ENCODE measurements at regions not wholly inside any gene's neighbourhood (a gene's known extent, or its start where the extent isn't known, plus 50 kb on each side); places are given as distances from the start of the nearest gene placed in this dataset.

GRCh38 chr17:51435641-51436091 is 175.3 kb downstream of the UTP18 start (continued):
- TF ChIP-seq ZNF10 (tag by site-specific recombination; IDR thresholded peaks at IDR 0.05), result no peak
- TF ChIP-seq ELK4 (IDR thresholded peaks at IDR 0.05; ENCODE audit: borderline replicate concordance, low read depth, low read length), result no peak
- no peak for TF ChIP-seq ZNF777 (tag by site-specific recombination; IDR thresholded peaks at IDR 0.05; ENCODE audit: borderline replicate concordance)
- no peak for TF ChIP-seq ZSCAN23 (tag by site-specific recombination; IDR thresholded peaks at IDR 0.05)
- TF ChIP-seq ZNF404 (tag by site-specific recombination; IDR thresholded peaks at IDR 0.05), result no peak
- no peak for TF ChIP-seq ZFP37 (tag by site-specific recombination; IDR thresholded peaks at IDR 0.05)
- no peak for TF ChIP-seq ZNF768 (tag by site-specific recombination; IDR thresholded peaks at IDR 0.05)
- no peak for TF ChIP-seq PRDM4 (tag by site-specific recombination; IDR thresholded peaks at IDR 0.05)
- TF ChIP-seq ZNF48 (tag by site-specific recombination; IDR thresholded peaks at IDR 0.05), result no peak
- peak; percentile 59; the same call in 1 of the 2 replicates for TF ChIP-seq GLIS1 (tag by site-specific recombination; IDR thresholded peaks at IDR 0.05)
- TF ChIP-seq TCF7L2 (IDR thresholded peaks at IDR 0.05; ENCODE audit: borderline replicate concordance, low read depth, low read length), result no peak
- no peak for TF ChIP-seq ZNF19 (tag by site-specific recombination; IDR thresholded peaks at IDR 0.05; ENCODE audit: low read depth)
- no peak for TF ChIP-seq ZNF138 (tag by site-specific recombination; IDR thresholded peaks at IDR 0.05; ENCODE audit: borderline replicate concordance)
- TF ChIP-seq MEIS1 (CRISPR knock-in tag; IDR thresholded peaks at IDR 0.05; ENCODE audit: borderline replicate concordance), result peak; percentile 96
- peak; percentile 75; the same call in 1 of the 2 replicates for TF ChIP-seq ZBTB17 (tag by site-specific recombination; IDR thresholded peaks at IDR 0.05)
- TF ChIP-seq ZNF624 (tag by site-specific recombination; IDR thresholded peaks at IDR 0.05), result no peak
- no peak for TF ChIP-seq KLF7 (tag by site-specific recombination; IDR thresholded peaks at IDR 0.05; ENCODE audit: borderline replicate concordance)
- TF ChIP-seq ZBTB21 (tag by site-specific recombination; IDR thresholded peaks at IDR 0.05), result no peak
- TF ChIP-seq ZSCAN30 (tag by site-specific recombination; IDR thresholded peaks at IDR 0.05), result no peak
- TF ChIP-seq ZNF660 (tag by site-specific recombination; IDR thresholded peaks at IDR 0.05), result peak; percentile 69; the same call in 1 of the 2 replicates
- TF ChIP-seq ZBTB48 (tag by site-specific recombination; IDR thresholded peaks at IDR 0.05), result peak; percentile 90
- TF ChIP-seq ZNF211 (tag by site-specific recombination; IDR thresholded peaks at IDR 0.05; ENCODE audit: low read depth), result no peak
- no peak for TF ChIP-seq ZNF654 (tag by site-specific recombination; IDR thresholded peaks at IDR 0.05; ENCODE audit: low read depth)
- no peak for TF ChIP-seq ZNF239 (tag by site-specific recombination; IDR thresholded peaks at IDR 0.05)
- no peak for TF ChIP-seq ZNF416 (tag by site-specific recombination; IDR thresholded peaks at IDR 0.05)
- no peak for TF ChIP-seq ZFP69B (tag by site-specific recombination; IDR thresholded peaks at IDR 0.05)
- no peak for TF ChIP-seq TSHZ1 (tag by site-specific recombination; IDR thresholded peaks at IDR 0.05; ENCODE audit: borderline replicate concordance)
- TF ChIP-seq ZNF24 (tag by site-specific recombination; IDR thresholded peaks at IDR 0.05), result no peak
- no peak for TF ChIP-seq KLF16 (tag by site-specific recombination; IDR thresholded peaks at IDR 0.05)
- no peak for TF ChIP-seq PRDM10 (tag by site-specific recombination; IDR thresholded peaks at IDR 0.05)
- TF ChIP-seq FEZF1 (tag by site-specific recombination; IDR thresholded peaks at IDR 0.05), result no peak
- TF ChIP-seq ZNF350 (tag by site-specific recombination; IDR thresholded peaks at IDR 0.05), result no peak
- no peak for TF ChIP-seq ZNF658 (tag by site-specific recombination; IDR thresholded peaks at IDR 0.05)
